ENCODE measurements at regions not wholly inside any gene's neighbourhood (a gene's known extent, or its start where the extent isn't known, plus 50 kb on each side); places are given as distances from the start of the nearest gene placed in this dataset.

- no peak for TF ChIP-seq POLR2AphosphoS5 (IDR thresholded peaks at IDR 0.05)
- no peak for TF ChIP-seq CTCF (IDR thresholded peaks at IDR 0.05)
These were observed 226.9 kb upstream of the HCCS start for GRCh38 chrX:10884246-10884645.

Measured in gastroesophageal sphincter (tissue), 3 donors.